Activated gamma-delta T cell treated with anti-CD3 and anti-CD28 coated beads, Interleukin-2, amount 50 U/mL, for 16 hours (primary cell): ENCODE measurements at regions not wholly inside any gene's neighbourhood (a gene's known extent, or its start where the extent isn't known, plus 50 kb on each side); places are given as distances from the start of the nearest gene placed in this dataset.
"Not testable (repeated sequence)": the region's sequence is repeated elsewhere in the genome, so short reads cannot be mapped to it uniquely, and the experiment has no call there.

ENCODE experiments used
- DNase-seq: peaks from one replicate; pipeline ENCODE4 v3.0.0-alpha.2; 2020; ENCODE audit warnings: low read depth

DNA sequence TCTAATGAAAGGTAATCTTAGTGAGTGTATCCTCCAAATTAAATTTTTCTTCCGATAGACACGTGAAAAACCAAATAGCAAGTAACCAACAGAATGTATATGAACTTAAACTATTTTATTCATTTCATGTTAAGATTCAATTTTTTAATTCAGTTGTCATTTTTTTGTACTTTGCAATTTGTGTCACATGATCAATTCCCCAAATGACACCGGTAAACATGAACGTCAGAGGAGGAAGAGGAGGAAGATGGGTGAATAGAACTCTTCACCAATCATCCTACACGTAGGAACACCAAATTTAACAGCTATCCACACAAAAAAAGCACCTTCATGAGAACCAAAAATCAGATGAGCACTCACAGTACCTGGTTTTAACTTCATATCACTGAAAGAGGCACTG lies 401.4 kb upstream of the MIR17HG start:
- DNase-seq = not testable (repeated sequence)

DNA sequence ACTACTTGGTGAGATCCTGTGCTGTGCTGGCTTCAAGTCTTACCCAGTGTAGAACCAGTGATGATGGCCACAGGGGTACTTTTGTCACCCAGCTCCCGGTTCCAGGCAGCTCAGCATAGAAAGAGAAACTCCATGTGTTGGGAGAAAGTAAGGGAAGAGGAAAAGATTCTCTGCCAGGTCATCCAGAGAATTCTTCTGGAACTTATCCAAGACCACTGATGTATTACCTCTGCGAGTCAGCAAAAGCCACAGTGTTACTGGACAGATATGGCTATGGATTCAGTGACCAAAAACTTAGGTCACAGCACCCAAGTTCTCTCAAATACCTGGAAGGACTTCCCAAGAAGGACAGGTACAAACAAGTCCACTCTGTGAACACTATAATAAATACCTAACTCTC lies 399.5 kb upstream of the MIR17HG start:
- no peak for DNase-seq

DNA sequence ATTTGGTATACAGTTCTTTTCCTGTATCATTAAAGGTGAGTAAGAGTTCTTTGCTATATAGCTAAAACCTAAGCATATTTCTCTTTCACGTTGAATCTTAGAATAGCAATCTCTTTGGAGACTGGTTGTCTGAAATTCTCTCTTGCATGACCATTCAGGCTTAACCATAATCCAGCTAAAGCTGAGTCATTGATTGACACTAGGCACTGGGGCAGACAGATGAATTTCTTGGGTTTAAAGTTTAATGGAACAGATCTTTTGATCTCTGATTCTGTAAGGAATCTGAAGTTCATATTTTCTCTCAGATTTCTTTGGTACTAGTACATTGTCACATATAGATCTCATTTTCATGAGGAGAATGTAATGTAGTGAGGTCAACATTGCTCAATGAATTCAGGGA lies 397.3 kb upstream of the MIR17HG start:
- no peak for DNase-seq

- no peak for DNase-seq
Measured at GRCh38 chr13:90951663-90952062, 395.8 kb upstream of the MIR17HG start.

GRCh38 chr13:90952326-90952725 lies 395.2 kb upstream of the MIR17HG start:
- no peak for DNase-seq

- no peak for DNase-seq
Measured at GRCh38 chr13:90954605-90955195, 392.8 kb upstream of the MIR17HG start.

GRCh38 chr13:90956031-90956430 lies 391.5 kb upstream of the MIR17HG start:
- DNase-seq = no peak

DNA sequence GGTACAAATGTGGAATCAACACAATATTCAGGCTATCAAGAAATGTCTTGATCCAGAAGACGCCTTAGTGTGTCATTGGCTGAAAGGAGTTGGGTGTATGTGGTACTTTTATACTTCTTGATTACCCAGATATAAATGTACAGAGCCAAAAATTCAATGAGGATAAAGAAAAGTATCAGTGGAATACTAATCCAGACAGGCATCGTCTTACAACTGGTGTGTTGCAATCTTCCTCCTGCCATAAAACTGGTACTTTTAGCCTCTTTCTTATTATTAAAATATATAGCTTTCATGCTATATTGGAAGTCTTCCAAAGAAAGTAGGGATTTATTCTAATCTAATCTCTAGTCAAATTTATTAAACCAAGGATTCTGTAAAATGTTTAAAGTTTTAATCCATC lies 388.6 kb upstream of the MIR17HG start:
- no peak for DNase-seq

- DNase-seq = no peak
Measured at GRCh38 chr13:90968166-90968904, 379.2 kb upstream of the MIR17HG start.

DNA sequence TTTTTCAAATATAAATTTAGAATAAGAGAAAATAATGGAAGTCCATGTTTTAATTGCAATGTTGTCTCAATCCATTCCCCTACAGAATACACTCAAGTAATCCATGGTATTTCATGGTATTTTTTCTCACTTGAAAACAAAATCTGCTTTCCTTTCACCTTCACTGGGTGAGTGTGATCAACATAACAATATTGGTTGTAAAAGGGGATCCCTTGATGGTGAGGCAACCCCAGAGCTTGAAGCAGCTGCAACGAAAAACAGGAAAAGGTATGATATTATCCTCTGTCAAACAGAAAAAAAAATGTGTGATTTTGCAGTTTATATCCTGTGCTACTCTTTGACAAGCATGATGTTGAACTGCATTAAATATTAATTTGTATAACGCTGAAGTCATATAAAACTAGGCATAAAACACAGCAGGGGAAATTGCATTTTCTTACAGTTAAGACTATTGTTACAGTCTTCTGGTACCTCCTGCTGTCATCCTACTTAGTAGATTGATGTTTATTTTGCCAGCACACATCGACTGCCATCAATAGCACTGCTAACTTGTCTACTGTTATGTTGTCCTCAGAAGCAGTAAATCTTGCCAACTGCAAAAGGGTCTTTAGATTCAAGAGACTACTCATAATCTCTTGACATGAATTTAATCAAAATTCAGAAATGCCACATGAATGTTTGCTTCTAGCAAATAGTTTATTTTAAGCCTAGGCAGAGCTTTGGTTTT lies 373.1 kb upstream of the MIR17HG start:
- DNase-seq = no peak

DNA sequence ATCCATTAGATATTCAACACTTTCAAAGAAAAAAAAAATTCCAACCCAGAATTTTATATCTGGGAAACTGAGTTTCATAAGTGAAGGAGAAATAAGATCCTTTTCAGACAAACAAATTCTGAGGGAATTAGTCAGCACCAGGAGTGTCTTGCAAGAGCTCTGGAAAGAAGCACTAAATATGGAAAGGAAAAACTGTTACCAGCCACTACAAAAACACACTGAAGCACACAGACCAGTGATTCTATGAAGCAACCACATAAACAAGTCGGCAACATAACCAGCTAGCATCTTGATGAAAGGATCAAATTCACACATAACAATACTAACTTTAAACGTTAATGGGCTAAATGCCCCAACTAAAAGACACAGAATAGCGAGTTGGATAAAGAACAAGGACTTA lies 368.4 kb upstream of the MIR17HG start:
- no peak for DNase-seq

- DNase-seq = no peak
Measured at GRCh38 chr13:90984756-90985155, 362.7 kb upstream of the MIR17HG start.

DNA sequence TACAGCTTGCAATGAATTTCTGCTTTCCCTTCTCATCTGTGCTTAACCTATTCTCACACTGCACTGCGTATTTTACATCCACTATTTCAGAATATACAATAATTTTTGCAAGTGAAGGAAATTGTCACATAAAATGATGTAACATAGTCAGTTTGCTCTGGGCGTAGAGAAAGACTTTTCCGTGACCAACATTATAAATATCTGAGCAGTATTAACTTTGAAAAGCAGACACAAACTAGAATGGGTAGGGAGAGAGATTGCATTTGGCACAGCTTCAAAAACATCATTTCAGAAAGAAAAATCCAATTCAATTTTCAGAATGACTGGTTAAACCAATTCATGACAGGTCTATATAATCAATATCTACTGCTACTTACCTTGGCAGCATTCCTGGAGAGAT lies 352.5 kb upstream of the MIR17HG start:
- no peak for DNase-seq

- no peak for DNase-seq
Measured at GRCh38 chr13:90995614-90996013, 351.9 kb upstream of the MIR17HG start.

- no peak for DNase-seq
Measured at GRCh38 chr13:90997951-90998350, 349.5 kb upstream of the MIR17HG start.

DNA sequence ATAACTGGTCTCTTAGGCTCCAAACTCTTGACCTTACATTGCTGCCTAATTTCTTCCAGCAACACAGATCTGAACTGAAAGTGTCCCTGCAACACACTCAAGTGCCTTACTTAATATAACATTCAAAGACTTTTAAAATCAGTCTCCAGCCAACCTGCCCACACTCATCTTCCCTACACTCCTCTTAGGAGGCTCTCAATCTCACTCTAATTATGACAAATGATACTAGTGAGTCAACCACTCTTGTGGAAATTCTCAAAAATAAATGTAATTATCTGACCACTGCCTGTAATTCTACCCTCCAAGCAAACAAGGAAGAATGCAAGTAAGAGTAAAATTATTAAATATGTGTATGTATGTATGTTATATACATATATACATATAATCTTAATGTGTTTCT lies 348.1 kb upstream of the MIR17HG start:
- DNase-seq = no peak

DNA sequence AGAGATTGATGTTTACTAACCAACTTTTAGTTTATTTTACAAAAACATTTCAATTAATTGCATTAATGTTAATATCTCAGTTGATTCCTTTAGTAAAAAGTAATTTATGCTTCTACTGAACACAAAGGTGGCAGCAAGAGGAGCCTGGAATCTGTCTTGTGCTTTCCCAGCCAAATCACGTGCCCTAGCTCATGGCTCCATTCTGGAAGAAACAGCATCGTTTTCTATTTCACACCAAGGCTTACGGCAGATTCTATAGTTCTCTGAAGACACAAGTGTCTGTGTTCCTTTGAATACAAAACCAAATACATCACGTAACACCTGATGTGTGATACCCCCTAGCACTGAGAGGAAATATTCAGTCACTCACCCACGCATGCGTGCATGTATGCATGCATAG lies 346.1 kb upstream of the MIR17HG start:
- DNase-seq = no peak

GRCh38 chr13:91014696-91015095 lies 332.8 kb upstream of the MIR17HG start:
- no peak for DNase-seq

DNA sequence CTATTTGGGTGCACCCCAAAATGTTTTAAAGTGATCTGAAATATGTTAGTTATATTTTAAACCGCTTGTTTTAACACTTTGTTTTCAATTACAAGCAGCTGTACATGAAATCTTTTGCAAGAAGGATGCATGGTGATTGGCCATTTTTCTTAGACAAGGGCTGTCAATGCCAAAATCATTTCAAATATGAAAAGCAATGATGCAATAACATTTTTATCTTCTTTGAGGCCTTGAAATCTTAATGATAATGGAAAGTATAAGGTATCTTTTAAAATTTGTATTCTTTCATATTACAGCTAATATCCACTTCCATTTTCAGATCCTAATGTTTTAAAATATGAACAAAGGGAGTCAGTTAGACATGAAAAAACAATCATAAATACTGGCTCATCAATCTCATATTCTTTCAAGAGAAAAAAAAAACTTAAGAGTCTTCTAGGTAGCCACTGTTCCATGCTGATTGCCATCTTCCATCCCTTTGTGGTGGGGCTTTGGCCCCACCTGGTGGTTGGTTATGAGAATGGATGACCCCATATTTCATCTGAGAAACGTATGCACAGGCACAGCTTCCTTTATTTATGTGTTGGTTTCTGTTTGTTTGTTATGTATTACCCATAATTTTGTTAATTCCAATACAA lies 330.3 kb upstream of the MIR17HG start:
- no peak for DNase-seq

GRCh38 chr13:91017669-91018053 lies 329.8 kb upstream of the MIR17HG start:
- DNase-seq = no peak

- DNase-seq = no peak
Measured at GRCh38 chr13:91020461-91021034, 326.9 kb upstream of the MIR17HG start.

- no peak for DNase-seq
Measured at GRCh38 chr13:91024157-91024792, 323.2 kb upstream of the MIR17HG start.
